Vagina (tissue), 2 donors: ENCODE measurements at regions not wholly inside any gene's neighbourhood (a gene's known extent, or its start where the extent isn't known, plus 50 kb on each side); places are given as distances from the start of the nearest gene placed in this dataset.

Experiments
- DNase-seq, 2 donors: peaks; one replicate each; pipeline ENCODE4 v3.0.0-alpha.2; 2017; ENCODE audit errors: extremely low spot score in 2 of 2
- H3K27ac ChIP-seq: fragments of 200-600 bp; sonication (generic); one replicate; pipeline ENCODE4 v1.5.1; 2019
- H3K27me3 ChIP-seq: fragments of 200-600 bp; sonication (generic); one replicate; pipeline ENCODE4 v1.5.1; 2019
- H3K36me3 ChIP-seq, 2 donors: fragments of 200-600 bp; sonication (generic); one replicate each; pipeline ENCODE4 v1.5.1; 2017 to 2019
- H3K4me1 ChIP-seq: fragments of 200-600 bp; sonication (generic); one replicate; pipeline ENCODE4 v1.5.1; 2019
- H3K4me3 ChIP-seq, 2 donors: fragments of 200-600 bp; sonication (generic); 1 replicate in 1 of 2; 2 replicates in 1 of 2; pipeline ENCODE4 v1.5.1; 2016 to 2019
- H3K9me3 ChIP-seq: fragments of 200-600 bp; sonication (generic); one replicate; pipeline ENCODE4 v1.5.1; 2019
- CTCF ChIP-seq, 3 experiments: fragments of 450-650 bp in 2 of 3; fragments of 200-600 bp in 1 of 3; sonication (generic) in 1 of 3; IDR thresholded peaks; one replicate each; pipeline ENCODE4 v1.5.1; 2017 to 2019; ENCODE audit warnings: antibody characterized with exemption in 3 of 3, mild to moderate bottlenecking in 2 of 3, moderate library complexity in 2 of 3
- POLR2A ChIP-seq, 2 donors: fragments of 450-650 bp; IDR thresholded peaks; one replicate each; pipeline ENCODE4 v1.6.1; 2017; ENCODE audit warnings: antibody characterized with exemption in 2 of 2, mild to moderate bottlenecking in 2 of 2, moderate library complexity in 2 of 2
- POLR2AphosphoS5 ChIP-seq, 2 donors: sonication (generic); formaldehyde crosslinking; IDR thresholded peaks; one replicate each; pipeline ENCODE4 v1.9.0; 2017; ENCODE audit warnings: antibody characterized with exemption in 2 of 2, mild to moderate bottlenecking in 2 of 2, low read depth in 1 of 2; ENCODE audit not compliant: insufficient read depth in 1 of 2
- intact Hi-C: fragments of 100-400 bp; cut with DNase I; formaldehyde crosslinking; loops from one replicate; pipeline ENCODE4 v1.15.1; 2023

DNA sequence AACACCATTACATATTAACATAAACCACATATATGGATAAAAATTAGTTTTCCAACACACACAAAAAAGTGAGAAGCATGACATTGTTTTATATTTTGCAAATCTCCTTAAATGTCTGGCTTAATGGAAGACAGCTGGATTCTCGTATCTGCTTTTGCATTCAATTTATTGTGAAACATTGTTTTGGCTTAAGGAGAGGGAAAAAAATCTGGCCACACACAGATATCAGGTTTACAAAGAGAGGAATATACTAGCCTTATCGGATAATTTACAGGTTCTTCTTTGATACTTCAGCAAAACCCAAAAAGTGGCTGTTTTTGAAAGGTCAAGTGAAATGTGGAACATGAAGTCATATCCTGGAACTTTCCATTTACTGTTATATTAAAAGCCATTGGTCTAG, 523.5 kb upstream of the ARGLU1 start:
- no peaks in the 10 kb centered on the region for H3K9me3 ChIP-seq
- intact Hi-C loops, result no loop called here
- H3K27me3 ChIP-seq, result no peaks in the 10 kb centered on the region
- H3K4me3 ChIP-seq, result no peak overlapping the region
- H3K4me1 ChIP-seq, result no peaks in the 10 kb centered on the region
- no peaks in the 10 kb centered on the region for H3K36me3 ChIP-seq
- TF ChIP-seq POLR2A (IDR thresholded peaks at IDR 0.05) (no peak), CTCF (IDR thresholded peaks at IDR 0.05) (no peak), POLR2AphosphoS5 (IDR thresholded peaks at IDR 0.05; ENCODE audit: insufficient read depth in 1 of 2, low read depth in 1 of 2) (no peak)
- no peak overlapping the region for H3K27ac ChIP-seq
- no peak for DNase-seq

- DNase-seq, result no peak
- H3K36me3 ChIP-seq, result no peaks in the 10 kb centered on the region
- no peaks in the 10 kb centered on the region for H3K27me3 ChIP-seq
- H3K9me3 ChIP-seq, result no peaks in the 10 kb centered on the region
- no peak overlapping the region for H3K4me3 ChIP-seq
- H3K27ac ChIP-seq, result no peak overlapping the region
- no peaks in the 10 kb centered on the region for H3K4me1 ChIP-seq
- intact Hi-C loops, result no loop called here
- TF ChIP-seq POLR2A (IDR thresholded peaks at IDR 0.05) (no peak), CTCF (IDR thresholded peaks at IDR 0.05) (no peak), POLR2AphosphoS5 (IDR thresholded peaks at IDR 0.05; ENCODE audit: insufficient read depth in 1 of 2, low read depth in 1 of 2) (no peak)
Measured at GRCh38 chr13:107088061-107088460, 520.1 kb upstream of the ARGLU1 start.

GRCh38 chr13:107079423-107080049, 511.6 kb upstream of the ARGLU1 start:
- Histone ChIP-seq H3K36me3 (no peaks in the 10 kb centered on the region), H3K27ac (no peak overlapping the region), H3K4me3 (no peak overlapping the region), H3K27me3 (no peaks in the 10 kb centered on the region), H3K4me1 (peaks cover 9% of the 10 kb centered on the region), H3K9me3 (no peaks in the 10 kb centered on the region)
- TF ChIP-seq CTCF (IDR thresholded peaks at IDR 0.05) (no peak), POLR2A (IDR thresholded peaks at IDR 0.05) (no peak), POLR2AphosphoS5 (IDR thresholded peaks at IDR 0.05; ENCODE audit: insufficient read depth in 1 of 2, low read depth in 1 of 2) (no peak)
- DNase-seq, result no peak
- intact Hi-C loops, result no loop called here

GRCh38 chr13:107078229-107078765, 510.4 kb upstream of the ARGLU1 start:
- H3K9me3 ChIP-seq, result no peaks in the 10 kb centered on the region
- intact Hi-C loops, result no loop called here
- no peak overlapping the region for H3K27ac ChIP-seq
- TF ChIP-seq CTCF (IDR thresholded peaks at IDR 0.05), result no peak
- TF ChIP-seq POLR2AphosphoS5 (IDR thresholded peaks at IDR 0.05; ENCODE audit: insufficient read depth in 1 of 2, low read depth in 1 of 2), result no peak
- TF ChIP-seq POLR2A (IDR thresholded peaks at IDR 0.05), result no peak
- H3K27me3 ChIP-seq, result no peaks in the 10 kb centered on the region
- peaks cover 9% of the 10 kb centered on the region for H3K4me1 ChIP-seq
- H3K36me3 ChIP-seq, result no peaks in the 10 kb centered on the region
- no peak overlapping the region for H3K4me3 ChIP-seq
- DNase-seq, result no peak

DNA sequence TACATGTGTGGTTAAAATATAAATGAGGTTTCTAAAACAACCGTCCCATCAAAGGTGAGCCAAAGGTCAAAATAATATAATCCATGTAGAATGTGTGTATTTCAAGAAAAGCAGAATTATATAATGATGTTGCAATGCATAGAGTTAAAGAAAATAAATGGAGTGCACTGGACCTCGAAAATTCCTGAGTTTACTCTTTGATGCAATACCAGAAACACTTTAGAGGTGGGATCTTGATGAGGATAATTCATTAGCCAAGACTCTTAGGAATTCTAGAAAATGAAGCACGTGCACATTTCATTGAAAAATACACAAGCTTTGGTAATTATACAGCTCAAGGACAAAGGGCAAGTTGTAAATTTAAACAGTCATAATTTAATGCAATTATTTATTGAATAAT, 508.9 kb upstream of the ARGLU1 start:
- no peak for DNase-seq
- Histone ChIP-seq H3K36me3 (no peaks in the 10 kb centered on the region), H3K27me3 (no peaks in the 10 kb centered on the region), H3K9me3 (no peaks in the 10 kb centered on the region), H3K4me1 (peaks cover 9% of the 10 kb centered on the region), H3K4me3 (no peak overlapping the region), H3K27ac (no peak overlapping the region)
- intact Hi-C loops, result no loop called here
- TF ChIP-seq POLR2AphosphoS5 (IDR thresholded peaks at IDR 0.05; ENCODE audit: insufficient read depth in 1 of 2, low read depth in 1 of 2), result no peak
- no peak for TF ChIP-seq CTCF (IDR thresholded peaks at IDR 0.05)
- no peak for TF ChIP-seq POLR2A (IDR thresholded peaks at IDR 0.05)
